ENCODE measurements at regions not wholly inside any gene's neighbourhood (a gene's known extent, or its start where the extent isn't known, plus 50 kb on each side); places are given as distances from the start of the nearest gene placed in this dataset.

GRCh38 chr3:72516361-72516760 lies 331.9 kb downstream of the SHQ1 start:
- TF ChIP-seq MAFK (IDR thresholded peaks at IDR 0.05; ENCODE audit: partially characterized antibody), result no peak
- no peak for TF ChIP-seq EP300 (IDR thresholded peaks at IDR 0.05)
- TF ChIP-seq POLR2A (IDR thresholded peaks at IDR 0.05; ENCODE audit: low read length), result no peak
- TF ChIP-seq RCOR1 (IDR thresholded peaks at IDR 0.05; ENCODE audit: low read depth, low read length), result no peak
- no peak for TF ChIP-seq HDAC2 (IDR thresholded peaks at IDR 0.05)
- no peak for TF ChIP-seq CTCF (IDR thresholded peaks at IDR 0.05)
- TF ChIP-seq HOXA7 (CRISPR knock-in tag; IDR thresholded peaks at IDR 0.05), result no peak
- no peak for TF ChIP-seq MAX (IDR thresholded peaks at IDR 0.05)
- TF ChIP-seq KDM1A (IDR thresholded peaks at IDR 0.05; ENCODE audit: low read depth), result no peak
- TF ChIP-seq CBX8 (IDR thresholded peaks at IDR 0.05), result no peak
- TF ChIP-seq KDM5A (IDR thresholded peaks at IDR 0.05), result no peak
- TF ChIP-seq E2F6 (IDR thresholded peaks at IDR 0.05; ENCODE audit: borderline replicate concordance, low read depth), result no peak
- TF ChIP-seq MAZ (IDR thresholded peaks at IDR 0.05; ENCODE audit: borderline replicate concordance, low read depth, low read length), result no peak
- no peak for TF ChIP-seq CEBPB (IDR thresholded peaks at IDR 0.05)
